ENCODE measurements at regions not wholly inside any gene's neighbourhood (a gene's known extent, or its start where the extent isn't known, plus 50 kb on each side); places are given as distances from the start of the nearest gene placed in this dataset.

- H3K27me3 ChIP-seq (ENCODE audit: control insufficient read depth, insufficient read depth, low read length): no peaks in the 10 kb centered on the region
- no peak overlapping the region for H3K4me3 ChIP-seq (ENCODE audit: insufficient read depth, low read depth, low read length)
- no peak for DNase-seq
- no peaks in the 10 kb centered on the region for H3K36me3 ChIP-seq (replicated peaks; ENCODE audit: control insufficient read depth, insufficient read depth, low read length)
Measured at GRCh38 chr4:184315675-184316359, 98.1 kb upstream of the ENPP6 start.

DNA sequence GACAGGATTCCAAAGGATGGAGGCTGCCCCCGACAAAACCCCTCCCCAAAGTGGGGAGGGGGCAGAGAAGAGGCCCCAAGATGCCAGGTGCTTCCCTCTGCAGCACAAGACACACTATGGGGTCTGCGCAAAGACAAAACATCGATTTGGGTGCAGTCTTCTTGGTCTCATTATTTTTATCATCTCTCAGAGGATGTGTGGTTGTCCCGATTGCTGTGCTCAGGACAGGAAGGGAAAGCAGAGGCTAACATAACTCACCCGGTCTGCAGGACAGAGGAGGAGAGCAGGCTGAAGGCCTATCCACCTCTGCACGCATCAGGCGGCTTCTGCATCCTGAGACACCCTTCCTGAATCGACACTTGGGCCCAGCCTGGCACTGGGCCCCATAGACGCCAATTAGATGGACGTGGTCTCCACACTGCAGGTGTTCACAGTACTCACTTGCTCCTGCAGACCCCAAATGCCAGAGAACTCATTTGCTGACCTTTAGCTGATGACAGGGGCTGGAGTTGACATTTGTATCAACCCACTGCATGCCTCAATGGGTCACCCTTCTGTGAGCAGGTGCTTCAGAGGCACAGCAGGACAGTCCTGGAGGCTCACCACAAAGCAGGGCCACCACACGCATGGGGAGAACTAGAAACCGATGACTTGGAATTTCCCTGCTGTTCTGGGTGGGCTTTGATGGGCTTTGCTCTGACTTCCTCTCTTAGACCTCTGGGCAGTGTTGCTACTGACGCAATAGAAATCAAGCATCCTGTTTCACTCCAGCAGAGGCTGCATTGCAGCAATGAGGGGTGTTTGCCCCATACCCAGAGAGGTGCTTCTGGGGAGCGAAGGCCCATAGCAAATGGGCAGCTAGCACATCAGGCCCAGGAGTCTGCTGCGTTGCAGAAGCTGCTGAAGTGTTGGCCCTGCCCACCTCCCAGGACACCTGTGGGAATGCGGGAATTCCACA lies 96.3 kb upstream of the ENPP6 start:
- no peak for DNase-seq
- H3K4me3 ChIP-seq (ENCODE audit: insufficient read depth, low read depth, low read length): no peak overlapping the region
- no peaks in the 10 kb centered on the region for H3K27me3 ChIP-seq (ENCODE audit: control insufficient read depth, insufficient read depth, low read length)

GRCh38 chr4:184313058-184313581 lies 95.4 kb upstream of the ENPP6 start:
- no peak for DNase-seq
- Histone ChIP-seq H3K36me3 (replicated peaks; ENCODE audit: control insufficient read depth, insufficient read depth, low read length) (no peaks in the 10 kb centered on the region), H3K4me3 (ENCODE audit: insufficient read depth, low read depth, low read length) (no peak overlapping the region), H3K27me3 (ENCODE audit: control insufficient read depth, insufficient read depth, low read length) (no peaks in the 10 kb centered on the region)

More for the DNA sequence above, 96.3 kb upstream of the ENPP6 start:
- no peaks in the 10 kb centered on the region for H3K36me3 ChIP-seq (replicated peaks; ENCODE audit: control insufficient read depth, insufficient read depth, low read length)

- H3K36me3 ChIP-seq (replicated peaks; ENCODE audit: control insufficient read depth, insufficient read depth, low read length): no peaks in the 10 kb centered on the region
- H3K4me3 ChIP-seq (ENCODE audit: insufficient read depth, low read depth, low read length): no peak overlapping the region
- H3K27me3 ChIP-seq (ENCODE audit: control insufficient read depth, insufficient read depth, low read length): no peaks in the 10 kb centered on the region
- no peak for DNase-seq
Measured at GRCh38 chr4:184312126-184312525, 94.5 kb upstream of the ENPP6 start.

- no peak overlapping the region for H3K4me3 ChIP-seq (ENCODE audit: insufficient read depth, low read depth, low read length)
- no peak for DNase-seq
Measured at GRCh38 chr4:184310881-184311709, 93.4 kb upstream of the ENPP6 start.

GRCh38 chr4:184310171-184310567 lies 92.5 kb upstream of the ENPP6 start:
- Histone ChIP-seq H3K27me3 (ENCODE audit: control insufficient read depth, insufficient read depth, low read length) (no peaks in the 10 kb centered on the region), H3K4me3 (ENCODE audit: insufficient read depth, low read depth, low read length) (no peak overlapping the region), H3K36me3 (replicated peaks; ENCODE audit: control insufficient read depth, insufficient read depth, low read length) (no peaks in the 10 kb centered on the region)
- peak; percentile 75 for DNase-seq

More at GRCh38 chr4:184310881-184311709, 93.4 kb upstream of the ENPP6 start:
- Histone ChIP-seq H3K27me3 (ENCODE audit: control insufficient read depth, insufficient read depth, low read length) (no peaks in the 10 kb centered on the region), H3K36me3 (replicated peaks; ENCODE audit: control insufficient read depth, insufficient read depth, low read length) (no peaks in the 10 kb centered on the region)

GRCh38 chr4:184309241-184310170 lies 91.8 kb upstream of the ENPP6 start:
- Histone ChIP-seq H3K36me3 (replicated peaks; ENCODE audit: control insufficient read depth, insufficient read depth, low read length) (no peaks in the 10 kb centered on the region), H3K27me3 (ENCODE audit: control insufficient read depth, insufficient read depth, low read length) (no peaks in the 10 kb centered on the region), H3K4me3 (ENCODE audit: insufficient read depth, low read depth, low read length) (no peak overlapping the region)
- no peak for DNase-seq

GRCh38 chr4:184306949-184307348 lies 89.3 kb upstream of the ENPP6 start:
- no peaks in the 10 kb centered on the region for H3K27me3 ChIP-seq (ENCODE audit: control insufficient read depth, insufficient read depth, low read length)
- no peak for DNase-seq
- H3K36me3 ChIP-seq (replicated peaks; ENCODE audit: control insufficient read depth, insufficient read depth, low read length): no peaks in the 10 kb centered on the region
- H3K4me3 ChIP-seq (ENCODE audit: insufficient read depth, low read depth, low read length): no peak overlapping the region

- DNase-seq: no peak
- Histone ChIP-seq H3K36me3 (replicated peaks; ENCODE audit: control insufficient read depth, insufficient read depth, low read length) (no peaks in the 10 kb centered on the region), H3K4me3 (ENCODE audit: insufficient read depth, low read depth, low read length) (no peak overlapping the region), H3K27me3 (ENCODE audit: control insufficient read depth, insufficient read depth, low read length) (no peaks in the 10 kb centered on the region)
Measured at GRCh38 chr4:184306470-184306869, 88.8 kb upstream of the ENPP6 start.

DNA sequence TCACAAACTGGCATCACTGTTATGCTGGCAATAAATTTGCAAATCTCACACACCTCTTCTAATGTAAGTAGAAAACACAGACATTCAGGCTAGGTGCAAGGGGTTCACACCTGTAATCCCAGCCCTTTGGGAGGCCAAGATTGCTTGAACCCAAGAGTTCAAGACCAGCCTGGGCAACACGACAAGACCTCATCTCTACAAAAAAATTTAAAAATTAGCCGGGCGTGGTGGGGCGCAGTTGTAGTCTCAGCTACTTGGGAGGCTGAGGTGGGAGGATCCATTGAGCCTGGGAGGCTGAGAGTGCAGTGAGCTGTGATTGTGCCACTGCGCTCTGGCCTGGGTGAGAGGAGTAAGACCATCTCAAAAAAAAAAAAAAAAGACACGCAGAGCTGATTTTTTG lies 83.1 kb upstream of the ENPP6 start:
- H3K4me3 ChIP-seq (ENCODE audit: insufficient read depth, low read depth, low read length): no peak overlapping the region
- no peaks in the 10 kb centered on the region for H3K27me3 ChIP-seq (ENCODE audit: control insufficient read depth, insufficient read depth, low read length)
- H3K36me3 ChIP-seq (replicated peaks; ENCODE audit: control insufficient read depth, insufficient read depth, low read length): no peaks in the 10 kb centered on the region
- DNase-seq: no peak

DNA sequence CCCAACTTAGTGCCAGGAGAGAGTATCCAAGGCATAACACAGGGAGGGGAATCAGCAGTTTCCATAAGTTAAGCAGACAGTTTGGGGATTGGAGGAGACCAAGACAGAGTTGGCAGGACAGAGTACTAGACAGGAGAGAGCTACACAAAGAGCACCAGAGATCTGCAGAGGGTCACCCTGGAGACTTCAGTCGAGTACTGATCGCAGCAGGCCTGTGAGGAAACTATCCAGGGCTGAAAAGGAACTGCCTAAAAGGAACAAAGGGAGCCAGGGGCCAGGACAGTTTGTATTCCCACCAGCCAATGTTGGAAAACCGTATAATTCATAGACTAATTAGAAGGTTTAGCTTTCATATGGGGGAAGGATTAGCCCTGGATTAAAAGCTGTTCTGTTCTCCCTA lies 80.6 kb upstream of the ENPP6 start:
- no peak overlapping the region for H3K4me3 ChIP-seq (ENCODE audit: insufficient read depth, low read depth, low read length)
- no peaks in the 10 kb centered on the region for H3K27me3 ChIP-seq (ENCODE audit: control insufficient read depth, insufficient read depth, low read length)
- no peak for DNase-seq
- H3K36me3 ChIP-seq (replicated peaks; ENCODE audit: control insufficient read depth, insufficient read depth, low read length): no peaks in the 10 kb centered on the region

GRCh38 chr4:184295206-184295605 lies 77.5 kb upstream of the ENPP6 start:
- no peaks in the 10 kb centered on the region for H3K27me3 ChIP-seq (ENCODE audit: control insufficient read depth, insufficient read depth, low read length)

DNA sequence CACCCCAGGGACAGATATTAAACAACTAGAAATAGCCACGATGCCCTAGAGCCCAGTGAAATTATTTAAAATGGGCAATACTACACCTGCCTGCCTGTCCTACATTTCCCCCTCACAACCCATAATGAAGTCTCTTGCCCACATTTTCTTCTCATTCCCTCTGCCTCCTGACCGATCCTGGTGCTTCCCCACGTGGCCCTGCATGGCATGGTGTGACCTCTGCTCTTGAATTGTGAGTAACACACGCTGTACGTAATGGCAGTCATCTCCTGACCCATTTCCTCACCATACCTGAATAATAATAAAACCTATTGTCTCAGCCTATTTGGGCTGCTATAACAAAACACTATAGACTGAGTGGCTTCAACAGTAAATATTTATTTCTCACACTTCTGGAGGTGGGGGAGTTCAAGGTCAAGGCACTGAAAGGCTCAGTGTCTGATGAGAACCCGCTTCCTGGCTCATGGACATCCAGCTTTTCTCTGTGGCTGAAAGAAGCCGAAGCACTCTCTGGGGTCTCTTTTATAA lies 77.0 kb upstream of the ENPP6 start:
- Histone ChIP-seq H3K27me3 (ENCODE audit: control insufficient read depth, insufficient read depth, low read length) (no peaks in the 10 kb centered on the region), H3K36me3 (replicated peaks; ENCODE audit: control insufficient read depth, insufficient read depth, low read length) (no peaks in the 10 kb centered on the region), H3K4me3 (ENCODE audit: insufficient read depth, low read depth, low read length) (no peak overlapping the region)
- DNase-seq: no peak

More at GRCh38 chr4:184295206-184295605, 77.5 kb upstream of the ENPP6 start:
- Histone ChIP-seq H3K4me3 (ENCODE audit: insufficient read depth, low read depth, low read length) (no peak overlapping the region), H3K36me3 (replicated peaks; ENCODE audit: control insufficient read depth, insufficient read depth, low read length) (no peaks in the 10 kb centered on the region)
- DNase-seq: no peak
